Gastroesophageal sphincter (tissue), 4 donors: ENCODE measurements at regions not wholly inside any gene's neighbourhood (a gene's known extent, or its start where the extent isn't known, plus 50 kb on each side); places are given as distances from the start of the nearest gene placed in this dataset.

Experiments
- ATAC-seq: fragments of 150-250 bp; one replicate; pipeline ENCODE4 v1.9.1; 2016; ENCODE audit warnings: mild to moderate bottlenecking, moderate library complexity
- H3K27ac ChIP-seq, 4 donors: fragments of 200-600 bp; sonication (generic) in 3 of 4; 1 replicate in 3 of 4; 2 replicates in 1 of 4; pipeline ENCODE4 v1.5.1; 2016 to 2019
- H3K27me3 ChIP-seq: fragments of 200-600 bp; sonication (generic); one replicate; pipeline ENCODE4 v1.5.1; 2019
- H3K36me3 ChIP-seq, 2 donors: fragments of 200-600 bp; sonication (generic); one replicate each; pipeline ENCODE4 v1.5.1; 2019; ENCODE audit warnings: control low read depth in 1 of 2
- H3K4me1 ChIP-seq, 3 donors: fragments of 200-600 bp; sonication (generic); 1 replicate in 2 of 3; 2 replicates in 1 of 3; pipeline ENCODE4 v1.5.1; 2016 to 2019; ENCODE audit warnings: control low read depth in 2 of 3
- H3K4me3 ChIP-seq, 2 donors: fragments of 200-600 bp; sonication (generic); one replicate each; pipeline ENCODE4 v1.5.1; 2019; ENCODE audit warnings: mild to moderate bottlenecking in 1 of 2, moderate library complexity in 1 of 2
- H3K9me3 ChIP-seq, 3 donors: fragments of 200-600 bp; sonication (generic); one replicate each; pipeline ENCODE4 v1.5.1; 2017 to 2019; ENCODE audit warnings: control low read depth in 2 of 3
- EP300 ChIP-seq: sonication (generic); formaldehyde crosslinking; IDR thresholded peaks from one replicate; pipeline ENCODE4 v1.6.1; 2017; ENCODE audit warnings: antibody characterized with exemption, mild to moderate bottlenecking
- POLR2A ChIP-seq, 2 donors: fragments of 450-650 bp; IDR thresholded peaks; one replicate each; pipeline ENCODE4 v1.6.1; 2017; ENCODE audit warnings: antibody characterized with exemption in 2 of 2, mild to moderate bottlenecking in 2 of 2, moderate library complexity in 1 of 2
- POLR2AphosphoS5 ChIP-seq: sonication (generic); formaldehyde crosslinking; IDR thresholded peaks from one replicate; pipeline ENCODE4 v1.6.1; 2017; ENCODE audit warnings: antibody characterized with exemption
- WGBS, 2 donors: methylation state at CpG; one replicate each; pipeline ENCODE4 v1.1.5; 2018; ENCODE audit warnings: low coverage in 1 of 2; 5-methylcytosine and 5-hydroxymethylcytosine counted together
- TF ChIP-seq, protein P1 (sequence below), 4 experiments: fragments of 200-600 bp in 2 of 4; fragments of 450-650 bp in 2 of 4; sonication (generic) in 1 of 4; IDR thresholded peaks; one replicate each; pipeline ENCODE4 v1.5.1; 2017 to 2019; ENCODE audit warnings: antibody characterized with exemption in 4 of 4, mild to moderate bottlenecking in 2 of 4, moderate library complexity in 2 of 4

DNA sequence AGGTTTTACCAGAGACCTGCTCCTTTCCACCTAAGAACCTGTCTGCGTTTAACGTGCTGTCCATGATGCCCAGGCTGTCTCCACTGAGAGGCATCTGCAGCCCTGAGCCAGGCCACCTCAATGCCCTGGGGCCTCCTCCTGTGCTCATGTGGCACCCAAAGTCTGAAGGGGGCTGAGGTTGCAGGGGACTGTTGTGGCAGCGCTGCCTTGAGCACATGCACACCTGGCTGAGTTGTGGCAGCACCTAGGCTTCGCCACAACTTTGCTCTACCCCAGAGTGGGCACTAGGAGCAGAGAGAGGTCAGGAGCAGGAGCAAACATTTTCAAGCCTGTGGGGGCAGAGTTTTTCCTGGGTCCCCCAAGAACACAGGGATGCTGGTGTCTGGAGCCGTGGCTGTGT lies 1527.1 kb downstream of the PLA2G4A start:
- Histone ChIP-seq H3K9me3 (peaks cover 0 to 20% (median 0%) of the 10 kb centered on the region in 3 donors), H3K4me1 (no peaks in the 10 kb centered on the region), H3K4me3 (no peak overlapping the region), H3K36me3 (no peaks in the 10 kb centered on the region), H3K27ac (no peak overlapping the region), H3K27me3 (no peaks in the 10 kb centered on the region)
- no peak for ATAC-seq
- no peak for TF ChIP-seq POLR2AphosphoS5
- no peak for TF ChIP-seq EP300
- TF ChIP-seq, protein P1, sequence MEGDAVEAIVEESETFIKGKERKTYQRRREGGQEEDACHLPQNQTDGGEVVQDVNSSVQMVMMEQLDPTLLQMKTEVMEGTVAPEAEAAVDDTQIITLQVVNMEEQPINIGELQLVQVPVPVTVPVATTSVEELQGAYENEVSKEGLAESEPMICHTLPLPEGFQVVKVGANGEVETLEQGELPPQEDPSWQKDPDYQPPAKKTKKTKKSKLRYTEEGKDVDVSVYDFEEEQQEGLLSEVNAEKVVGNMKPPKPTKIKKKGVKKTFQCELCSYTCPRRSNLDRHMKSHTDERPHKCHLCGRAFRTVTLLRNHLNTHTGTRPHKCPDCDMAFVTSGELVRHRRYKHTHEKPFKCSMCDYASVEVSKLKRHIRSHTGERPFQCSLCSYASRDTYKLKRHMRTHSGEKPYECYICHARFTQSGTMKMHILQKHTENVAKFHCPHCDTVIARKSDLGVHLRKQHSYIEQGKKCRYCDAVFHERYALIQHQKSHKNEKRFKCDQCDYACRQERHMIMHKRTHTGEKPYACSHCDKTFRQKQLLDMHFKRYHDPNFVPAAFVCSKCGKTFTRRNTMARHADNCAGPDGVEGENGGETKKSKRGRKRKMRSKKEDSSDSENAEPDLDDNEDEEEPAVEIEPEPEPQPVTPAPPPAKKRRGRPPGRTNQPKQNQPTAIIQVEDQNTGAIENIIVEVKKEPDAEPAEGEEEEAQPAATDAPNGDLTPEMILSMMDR (IDR thresholded peaks at IDR 0.05): no peak
- no peak for TF ChIP-seq POLR2A (IDR thresholded peaks at IDR 0.05)
- WGBS, 2 donors: no CpG with 5 or more reads among the region's 5 CpGs

DNA sequence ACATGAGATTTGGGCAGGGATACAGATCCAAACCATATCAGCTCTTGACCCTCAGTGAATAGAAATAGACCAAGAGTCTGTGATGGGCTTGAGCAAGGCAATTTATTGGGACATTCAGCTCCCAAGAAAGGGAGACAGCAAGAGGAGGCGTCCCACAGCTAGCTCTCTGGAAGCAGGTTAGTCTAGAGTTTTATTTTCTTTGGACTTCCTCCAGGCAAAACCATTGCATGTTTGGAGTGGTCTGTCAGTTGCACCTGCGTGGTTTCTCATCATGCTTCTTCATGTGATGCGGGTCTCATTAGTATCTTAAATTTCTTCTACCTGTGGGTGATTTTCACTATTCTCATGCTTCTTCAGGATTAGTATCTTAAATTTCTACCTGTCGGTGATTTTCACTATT lies 1530.6 kb downstream of the PLA2G4A start:
- H3K4me3 ChIP-seq: no peak overlapping the region
- TF ChIP-seq EP300: no peak
- TF ChIP-seq, protein P1 (IDR thresholded peaks at IDR 0.05): no peak
- no peak for TF ChIP-seq POLR2A (IDR thresholded peaks at IDR 0.05)
- no peak for TF ChIP-seq POLR2AphosphoS5
- no peaks in the 10 kb centered on the region for H3K4me1 ChIP-seq
- no peaks in the 10 kb centered on the region for H3K36me3 ChIP-seq
- peaks cover 0 to 20% (median 0%) of the 10 kb centered on the region in 3 donors for H3K9me3 ChIP-seq
- ATAC-seq: no peak
- no peak overlapping the region for H3K27ac ChIP-seq
- WGBS, 2 donors: 83 to 98% methylated on average over 3 to 4 of the region's 4 CpGs
- H3K27me3 ChIP-seq: no peaks in the 10 kb centered on the region

DNA sequence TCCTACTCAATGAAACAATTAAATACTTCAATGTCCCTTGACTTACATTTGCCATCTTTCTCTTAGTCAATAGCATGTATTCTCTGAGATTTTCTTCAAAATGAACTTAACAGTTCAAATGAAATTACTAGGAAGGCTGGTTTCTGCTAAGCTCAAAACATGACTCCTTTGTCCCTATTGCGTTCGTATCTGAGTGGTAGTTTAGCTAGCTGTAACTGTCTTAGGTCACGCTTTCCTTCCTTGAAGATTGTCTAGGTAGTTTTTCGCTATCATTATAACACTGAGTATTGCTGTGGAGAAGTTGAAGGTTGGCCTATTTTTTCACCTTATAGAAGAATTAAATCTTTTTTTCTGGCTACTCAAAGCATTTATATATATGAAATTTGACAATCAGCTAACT lies 1535.2 kb downstream of the PLA2G4A start:
- Histone ChIP-seq H3K27me3 (no peaks in the 10 kb centered on the region), H3K9me3 (no peaks in the 10 kb centered on the region), H3K4me1 (no peaks in the 10 kb centered on the region), H3K27ac (no peak overlapping the region), H3K4me3 (no peak overlapping the region), H3K36me3 (no peaks in the 10 kb centered on the region)
- no peak for ATAC-seq
- 90 to 91% methylated on average over 4 of the region's 4 CpGs for WGBS, 2 donors
- TF ChIP-seq POLR2AphosphoS5 (no peak), POLR2A (IDR thresholded peaks at IDR 0.05) (no peak), EP300 (no peak)
- TF ChIP-seq, protein P1 (IDR thresholded peaks at IDR 0.05): no peak

DNA sequence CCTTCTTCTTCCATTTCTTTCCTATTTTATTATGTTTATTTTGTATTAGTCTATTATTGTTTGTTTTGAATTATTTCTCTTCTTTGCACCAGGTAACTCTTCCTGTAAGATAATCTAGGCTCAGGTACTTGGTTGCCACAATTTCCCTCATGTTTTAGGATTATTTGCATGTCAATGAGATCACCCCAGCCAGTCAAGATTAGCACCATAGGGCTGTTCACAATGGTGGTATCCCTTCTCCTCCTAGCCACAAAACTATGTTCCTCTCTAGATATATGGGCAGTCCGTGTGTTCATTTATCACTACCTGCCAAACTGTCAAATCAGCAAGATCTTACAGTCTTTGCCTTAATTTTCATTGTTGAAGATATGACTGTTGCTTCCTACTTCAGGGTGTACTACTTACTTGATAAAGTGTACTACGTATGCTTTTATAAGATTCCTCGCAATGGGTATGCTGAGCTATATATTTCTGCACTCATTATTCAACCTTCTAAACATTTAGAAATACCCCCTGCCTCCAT lies 1536.2 kb downstream of the PLA2G4A start:
- no peak for TF ChIP-seq EP300
- TF ChIP-seq POLR2A (IDR thresholded peaks at IDR 0.05): no peak
- TF ChIP-seq POLR2AphosphoS5: no peak
- TF ChIP-seq, protein P1 (IDR thresholded peaks at IDR 0.05): no peak
- H3K27ac ChIP-seq: no peak overlapping the region
- no peak for ATAC-seq
- no peak overlapping the region for H3K4me3 ChIP-seq
- H3K36me3 ChIP-seq: no peaks in the 10 kb centered on the region
- no peaks in the 10 kb centered on the region for H3K4me1 ChIP-seq
- H3K27me3 ChIP-seq: no peaks in the 10 kb centered on the region
- H3K9me3 ChIP-seq: no peaks in the 10 kb centered on the region
- WGBS, 2 donors: 92 to 96% methylated on average over 2 to 3 of the region's 3 CpGs

DNA sequence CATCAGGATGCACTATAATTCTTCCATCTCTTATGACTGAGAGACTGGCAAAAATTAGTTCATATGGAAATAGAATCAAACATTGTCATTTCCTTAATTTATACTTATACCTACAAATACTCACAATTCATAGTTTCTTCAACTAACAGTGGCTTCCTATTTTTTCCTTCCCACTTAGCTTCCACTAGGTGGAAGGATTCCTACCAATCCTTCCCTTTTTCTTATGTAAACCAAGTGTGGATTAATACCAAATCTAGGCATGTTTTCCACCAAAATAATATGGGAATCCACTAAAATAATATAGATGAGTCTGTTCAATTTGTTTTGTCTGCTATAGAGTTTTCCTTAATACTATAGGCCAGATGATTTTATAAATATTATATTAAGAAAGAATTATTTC lies 1537.1 kb downstream of the PLA2G4A start:
- no peak for ATAC-seq
- H3K9me3 ChIP-seq: no peaks in the 10 kb centered on the region
- H3K4me1 ChIP-seq: no peaks in the 10 kb centered on the region
- no peak overlapping the region for H3K4me3 ChIP-seq
- TF ChIP-seq, protein P1 (IDR thresholded peaks at IDR 0.05): no peak
- TF ChIP-seq POLR2AphosphoS5 (no peak), EP300 (no peak), POLR2A (IDR thresholded peaks at IDR 0.05) (no peak)
- H3K27me3 ChIP-seq: no peaks in the 10 kb centered on the region
- H3K27ac ChIP-seq: no peak overlapping the region
- H3K36me3 ChIP-seq: no peaks in the 10 kb centered on the region
